T-cell (primary cell): ENCODE measurements at regions not wholly inside any gene's neighbourhood (a gene's known extent, or its start where the extent isn't known, plus 50 kb on each side); places are given as distances from the start of the nearest gene placed in this dataset.

Experiments
- ATAC-seq, 4 experiments: fragments of 200-7000 bp in 3 of 4; fragments of 150-1000 bp in 1 of 4; cut with Tn5 transposase; replicated peaks in 1 of 4; 1 replicate in 3 of 4; 2 replicates in 1 of 4; pipeline ENCODE4 v1.10.0; 2021; ENCODE audit warnings: moderate library complexity in 3 of 4, mild to moderate bottlenecking in 2 of 4, moderate number of reproducible peaks in 1 of 4
- CTCF ChIA-PET, 2 donors: fragments of 300-600 bp; sonication (Branson Sonifier 250); formaldehyde crosslinking; loops; one replicate each; lab custom pipeline; 2022; ENCODE audit warnings: antibody characterized with exemption in 2 of 2; lab: Charles Lee
- POLR2A ChIA-PET, 2 donors: fragments of 300-600 bp; sonication (Branson Sonifier 250); formaldehyde crosslinking; loops; one replicate each; lab custom pipeline; 2022; ENCODE audit warnings: antibody characterized with exemption in 2 of 2; lab: Charles Lee
- DNase-seq, 35 experiments: peaks; one replicate each; pipeline versions ENCODE4 v3.0.0 to v3.0.0-alpha.2; 2013 to 2023
- H3K27ac ChIP-seq: one replicate; pipeline ENCODE4 v1.5.1; 2013; ENCODE audit warnings: low read length
- H3K27me3 ChIP-seq, 2 experiments: replicated peaks in 1 of 2; 1 replicate in 1 of 2; 2 replicates in 1 of 2; pipeline versions ENCODE4 v1.6.1 to v1.7.0; 2013; ENCODE audit warnings: low read length in 1 of 2, mixed read lengths in 1 of 2; ENCODE audit not compliant: control insufficient read depth in 2 of 2, insufficient read depth in 2 of 2; ENCODE audit errors: extremely low read depth in 1 of 2
- H3K36me3 ChIP-seq, 2 donors: 1 replicate in 1 of 2; 2 replicates in 1 of 2; pipeline versions ENCODE4 v1.6.1 to v1.7.0; 2013; ENCODE audit warnings: low read length in 1 of 2; ENCODE audit not compliant: control insufficient read depth in 2 of 2, insufficient read depth in 1 of 2; ENCODE audit errors: extremely low read depth in 1 of 2
- H3K4me1 ChIP-seq, 2 experiments: 1 replicate in 1 of 2; 2 replicates in 1 of 2; pipeline versions ENCODE4 v1.6.1 to v1.7.0; 2013; ENCODE audit warnings: low read length in 2 of 2, mixed read lengths in 1 of 2; ENCODE audit not compliant: insufficient read depth in 2 of 2, control insufficient read depth in 1 of 2; ENCODE audit errors: extremely low read depth in 1 of 2
- H3K4me3 ChIP-seq, 2 donors: 1 replicate in 1 of 2; 2 replicates in 1 of 2; pipeline versions ENCODE4 v1.5.1 to v1.7.0; 2013; ENCODE audit warnings: mild to moderate bottlenecking in 2 of 2, low read length in 1 of 2, moderate library complexity in 1 of 2; ENCODE audit not compliant: control insufficient read depth in 1 of 2; ENCODE audit errors: extremely low read depth in 1 of 2
- H3K9me3 ChIP-seq: 2 replicates; pipeline ENCODE4 v1.7.0; 2013
- H3K27ac Mint-ChIP-seq, 2 donors: one replicate each; pipeline ENCODE4 v1.8.0; 2020 to 2021; ENCODE audit warnings: mild to moderate bottlenecking in 2 of 2, mixed read lengths in 2 of 2
- H3K27me3 Mint-ChIP-seq, 2 donors: one replicate each; pipeline ENCODE4 v1.8.0; 2021 to 2022; ENCODE audit warnings: mixed read lengths in 2 of 2
- H3K36me3 Mint-ChIP-seq: one replicate; pipeline ENCODE4 v1.8.0; 2021; ENCODE audit warnings: mixed read lengths
- H3K4me1 Mint-ChIP-seq, 3 donors: one replicate each; pipeline ENCODE4 v1.8.0; 2020 to 2022; ENCODE audit warnings: mixed read lengths in 3 of 3, mild to moderate bottlenecking in 1 of 3
- H3K4me3 Mint-ChIP-seq, 3 donors: one replicate each; pipeline ENCODE4 v1.8.0; 2020 to 2022; ENCODE audit warnings: mild to moderate bottlenecking in 3 of 3, mixed read lengths in 3 of 3, moderate library complexity in 3 of 3
- H3K9me3 Mint-ChIP-seq, 3 donors: one replicate each; pipeline ENCODE4 v1.8.0; 2020 to 2022; ENCODE audit warnings: mixed read lengths in 3 of 3
- WGBS: methylation state at CpG from one replicate; pipeline ENCODE4 v1.1.5; 2013; ENCODE audit warnings: missing lambda C conversion rate; ENCODE audit not compliant: insufficient coverage; 5-methylcytosine and 5-hydroxymethylcytosine counted together

DNA sequence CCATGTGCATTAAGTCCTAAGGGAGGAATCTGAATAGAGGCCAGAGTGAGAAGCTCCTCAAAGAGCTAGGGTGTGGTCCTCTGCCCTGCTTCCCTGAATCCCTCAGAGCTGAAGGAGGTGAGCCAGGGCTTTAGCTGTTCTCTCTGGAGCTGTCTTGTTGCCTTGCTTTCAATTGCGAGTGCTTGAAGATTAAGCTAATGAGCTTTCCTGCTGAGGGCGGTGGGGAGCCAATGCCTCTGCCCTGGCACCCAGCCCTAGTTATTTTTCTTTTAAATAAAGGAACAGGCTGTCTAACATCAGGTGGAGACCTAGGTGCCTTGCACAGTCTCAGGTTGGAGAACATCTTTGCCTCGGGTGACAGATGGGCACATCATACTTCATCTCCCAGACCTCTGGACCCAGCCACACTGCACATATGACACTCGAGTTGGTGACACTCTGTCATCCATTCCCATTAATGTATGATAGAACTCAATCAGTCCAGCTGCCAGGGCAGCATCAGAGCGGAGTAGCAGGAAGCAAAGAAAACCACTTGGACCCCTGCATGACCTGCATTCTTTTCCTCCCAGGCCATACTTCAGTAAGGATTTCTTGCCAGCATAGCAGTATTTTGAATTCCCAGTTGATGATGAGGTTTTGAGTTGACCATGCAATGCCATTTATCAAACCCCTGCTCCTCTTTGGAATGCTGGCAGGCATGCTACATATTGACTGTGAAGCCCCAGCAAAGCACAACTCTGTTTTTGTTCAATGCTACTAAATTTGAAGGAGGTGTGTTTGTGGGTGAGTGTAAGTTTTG, 292.7 kb downstream of the RNF144A start:
- 82% methylated on average over 5 of the region's 5 CpGs for WGBS
- H3K4me1 ChIP-seq: no peaks in the 10 kb centered on the region
- H3K27me3 ChIP-seq: peaks cover 0 to 4% of the 10 kb centered on the region in 2 experiments
- Mint-ChIP-seq H3K4me1 (peaks cover 0 to 6% (median 0%) of the 10 kb centered on the region in 3 donors), H3K27ac (no peak overlapping the region), H3K4me3 (no peak overlapping the region), H3K36me3 (peaks cover 4% of the 10 kb centered on the region), H3K9me3 (no peaks in the 10 kb centered on the region), H3K27me3 (peaks cover 0 to 1% of the 10 kb centered on the region in 2 donors)
- no peak overlapping the region for H3K4me3 ChIP-seq
- ChIA-PET POLR2A (no interaction called here), CTCF (no interaction called here)
- no peaks in the 10 kb centered on the region for H3K9me3 ChIP-seq
- no peaks in the 10 kb centered on the region for H3K36me3 ChIP-seq
- no peak for DNase-seq
- no peak for ATAC-seq
- no peak overlapping the region for H3K27ac ChIP-seq

- H3K4me1 ChIP-seq: no peaks in the 10 kb centered on the region
- no peak overlapping the region for H3K4me3 ChIP-seq
- Mint-ChIP-seq H3K9me3 (no peaks in the 10 kb centered on the region), H3K27me3 (peaks cover 0 to 2% of the 10 kb centered on the region in 2 donors), H3K4me1 (peaks cover 0 to 6% (median 0%) of the 10 kb centered on the region in 3 donors), H3K4me3 (no peak overlapping the region), H3K36me3 (peaks cover 4% of the 10 kb centered on the region), H3K27ac (no peak overlapping the region)
- H3K27ac ChIP-seq: no peak overlapping the region
- no peak for DNase-seq
- CTCF ChIA-PET: no interaction called here
- ATAC-seq: no peak
- POLR2A ChIA-PET: no interaction called here
- H3K27me3 ChIP-seq: peaks cover 0 to under 1% of the 10 kb centered on the region in 2 experiments
- H3K36me3 ChIP-seq: no peaks in the 10 kb centered on the region
- 55% methylated on average over 2 of the region's 4 CpGs for WGBS
- H3K9me3 ChIP-seq: no peaks in the 10 kb centered on the region
Observed at GRCh38 chr2:7210712-7211111, 293.5 kb downstream of the RNF144A start.

DNA sequence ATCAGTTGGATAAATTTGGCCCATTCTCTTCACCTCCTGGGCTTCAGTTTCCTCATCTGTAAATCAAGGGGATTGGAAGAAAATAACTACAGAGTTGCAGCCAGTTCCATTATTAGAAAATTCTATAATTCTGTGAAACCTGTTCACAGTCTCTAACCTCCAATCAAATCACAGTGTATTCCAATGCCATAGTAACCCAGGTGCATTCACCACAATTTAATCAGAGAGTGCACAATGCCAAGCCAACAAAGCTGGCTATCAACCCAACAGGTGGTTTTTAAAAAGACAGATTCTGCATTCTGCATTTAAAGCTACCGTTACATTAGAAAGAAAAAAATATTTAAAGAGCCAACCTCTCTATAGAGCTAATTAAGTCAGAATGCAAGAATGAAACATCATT, 308.6 kb downstream of the RNF144A start:
- H3K27ac Mint-ChIP-seq: no peak overlapping the region
- Histone ChIP-seq H3K27ac (no peak overlapping the region), H3K9me3 (no peaks in the 10 kb centered on the region), H3K4me3 (no peak overlapping the region), H3K36me3 (no peaks in the 10 kb centered on the region), H3K4me1 (no peaks in the 10 kb centered on the region), H3K27me3 (no peaks in the 10 kb centered on the region)
- H3K4me1 Mint-ChIP-seq: no peaks in the 10 kb centered on the region
- no peaks in the 10 kb centered on the region for H3K27me3 Mint-ChIP-seq
- CTCF ChIA-PET: no interaction called here
- POLR2A ChIA-PET: no interaction called here
- H3K9me3 Mint-ChIP-seq: peaks cover 0 to 10% (median 5%) of the 10 kb centered on the region in 3 donors
- H3K36me3 Mint-ChIP-seq: peaks cover 11% of the 10 kb centered on the region
- H3K4me3 Mint-ChIP-seq: no peak overlapping the region
- ATAC-seq (no peak), DNase-seq (no peak)
- WGBS: no CpG with 5 or more reads among the region's 1 CpG

DNA sequence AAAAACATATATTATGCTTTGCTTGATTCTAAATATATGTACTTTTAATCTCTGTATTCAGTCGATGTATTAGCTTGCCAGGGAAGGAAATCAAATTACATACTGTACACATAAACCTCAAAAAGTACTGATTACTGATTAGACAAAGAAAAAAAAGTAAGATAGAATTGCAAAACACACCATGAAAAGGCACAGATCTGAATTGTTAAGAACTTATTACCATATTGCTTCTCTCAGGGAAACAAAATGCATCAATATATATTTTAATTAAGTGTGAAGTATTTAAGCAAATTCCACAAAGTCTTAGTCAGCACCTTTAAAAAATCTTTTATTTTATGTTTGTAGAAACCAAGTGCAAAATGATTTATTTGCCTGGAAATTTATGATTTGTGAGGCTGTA, 309.3 kb downstream of the RNF144A start:
- Mint-ChIP-seq H3K36me3 (peaks cover 6% of the 10 kb centered on the region), H3K9me3 (peaks cover 0 to 10% (median 5%) of the 10 kb centered on the region in 3 donors), H3K4me1 (no peaks in the 10 kb centered on the region), H3K27ac (no peak overlapping the region), H3K27me3 (no peaks in the 10 kb centered on the region), H3K4me3 (no peak overlapping the region)
- Histone ChIP-seq H3K27me3 (no peaks in the 10 kb centered on the region), H3K4me1 (no peaks in the 10 kb centered on the region), H3K4me3 (no peak overlapping the region), H3K9me3 (no peaks in the 10 kb centered on the region), H3K36me3 (no peaks in the 10 kb centered on the region), H3K27ac (no peak overlapping the region)
- ATAC-seq (no peak), DNase-seq (no peak)
- WGBS: no CpG with 5 or more reads among the region's 1 CpG
- CTCF ChIA-PET: no interaction called here
- POLR2A ChIA-PET: no interaction called here

DNA sequence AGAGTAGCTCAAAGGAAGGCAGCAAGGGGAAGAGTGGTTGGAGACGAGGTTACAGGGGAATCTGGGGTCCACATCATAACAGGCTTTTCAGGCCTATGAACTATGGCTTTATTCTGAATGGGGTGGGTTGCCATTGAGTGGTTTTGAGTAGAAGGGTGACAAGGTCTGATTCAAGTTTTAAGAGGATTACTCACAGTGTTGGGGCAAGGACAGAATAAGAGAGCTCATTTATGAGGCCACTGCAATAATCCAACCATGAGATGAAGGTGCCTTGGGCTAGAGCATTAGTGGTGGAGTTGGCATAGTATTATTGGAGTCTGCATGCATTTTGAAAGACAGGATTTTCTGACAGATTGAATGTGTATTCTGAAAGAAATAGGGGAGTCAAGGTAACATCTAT, 315.9 kb downstream of the RNF144A start:
- H3K36me3 ChIP-seq: no peaks in the 10 kb centered on the region
- H3K27me3 ChIP-seq: no peaks in the 10 kb centered on the region
- ATAC-seq: no peak
- Mint-ChIP-seq H3K9me3 (no peaks in the 10 kb centered on the region), H3K4me1 (no peaks in the 10 kb centered on the region), H3K27me3 (peaks cover 0 to 5% of the 10 kb centered on the region in 2 donors), H3K36me3 (peaks cover 5% of the 10 kb centered on the region), H3K4me3 (no peak overlapping the region), H3K27ac (no peak overlapping the region)
- H3K27ac ChIP-seq: no peak overlapping the region
- WGBS: no CpG with 5 or more reads among the region's 1 CpG
- no peak for DNase-seq
- ChIA-PET CTCF (interaction anchor here in 1 of 2 donors (1.2 kb wide), 1 partner anchor 9 kb away, joined by 3 read pairs; no protein-coding TSS in a partner anchor), POLR2A (no interaction called here)
- H3K4me3 ChIP-seq: no peak overlapping the region
- no peaks in the 10 kb centered on the region for H3K9me3 ChIP-seq
- H3K4me1 ChIP-seq: no peaks in the 10 kb centered on the region

GRCh38 chr2:7237466-7237865, 320.3 kb downstream of the RNF144A start:
- no peak overlapping the region for H3K4me3 ChIP-seq
- ATAC-seq: no peak
- H3K27me3 Mint-ChIP-seq: peaks cover 0 to 5% of the 10 kb centered on the region in 2 donors
- no peaks in the 10 kb centered on the region for H3K27me3 ChIP-seq
- H3K4me1 Mint-ChIP-seq: peaks cover 0 to 4% (median 0%) of the 10 kb centered on the region in 3 donors
- ChIA-PET POLR2A (no interaction called here), CTCF (no interaction called here)
- no peaks in the 10 kb centered on the region for H3K4me1 ChIP-seq
- DNase-seq: no peak
- 98% methylated on average over 11 of the region's 13 CpGs for WGBS
- H3K36me3 Mint-ChIP-seq: peaks cover 9% of the 10 kb centered on the region
- H3K9me3 ChIP-seq: no peaks in the 10 kb centered on the region
- no peak overlapping the region for H3K4me3 Mint-ChIP-seq
- no peak overlapping the region for H3K27ac Mint-ChIP-seq
- H3K36me3 ChIP-seq: no peaks in the 10 kb centered on the region
- no peak overlapping the region for H3K27ac ChIP-seq
- H3K9me3 Mint-ChIP-seq: no peaks in the 10 kb centered on the region
